ENCODE measurements at regions not wholly inside any gene's neighbourhood (a gene's known extent, or its start where the extent isn't known, plus 50 kb on each side); places are given as distances from the start of the nearest gene placed in this dataset.

DNA sequence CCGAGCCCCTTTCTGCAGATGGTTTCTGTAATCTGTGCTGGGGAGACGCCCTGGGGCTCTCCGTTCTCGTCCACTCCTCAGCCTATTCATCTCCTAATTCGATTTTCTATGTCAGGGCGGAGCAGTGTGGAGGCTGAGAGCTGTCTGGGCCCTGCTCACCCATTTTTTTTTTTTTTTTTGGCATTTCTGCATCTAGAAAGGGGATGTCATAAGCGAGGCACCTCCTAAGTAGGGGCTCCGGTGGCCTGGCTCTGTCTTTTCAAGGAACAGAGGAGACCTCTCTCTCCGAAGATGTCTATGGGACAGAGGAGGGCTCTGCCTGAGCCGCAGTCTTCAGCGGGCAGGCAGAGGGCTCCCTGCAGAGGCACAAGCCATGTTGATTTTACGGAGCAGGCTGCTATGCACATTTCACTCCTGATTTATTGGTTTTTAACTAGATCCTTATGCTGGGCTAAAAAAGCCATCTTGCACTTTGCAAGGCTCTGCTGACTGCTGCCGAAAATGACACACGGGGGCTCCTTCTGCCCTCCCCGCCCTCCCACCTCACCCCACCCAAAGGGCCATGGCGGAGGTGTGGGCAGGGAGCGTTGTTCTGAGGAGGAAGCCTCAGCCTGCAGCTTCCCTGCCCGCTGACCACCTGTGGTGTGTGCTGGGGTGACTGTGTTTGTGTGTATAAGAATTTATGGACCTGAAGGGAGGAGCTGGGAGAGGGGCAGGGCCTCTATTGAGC, 71.0 kb downstream of the FOXD2 start:
- no peaks in the 10 kb centered on the region for H4K20me1 ChIP-seq (ENCODE audit: control insufficient read depth, insufficient read depth, insufficient read length)
- H2AFZ ChIP-seq (ENCODE audit: low read length), result no peak overlapping the region
- Mint-ChIP-seq H3K27me3 (ENCODE audit: low read depth) (peaks cover 97% of the 10 kb centered on the region), H3K36me3 (ENCODE audit: insufficient read depth in 1 of 3, low read depth in 3 of 3) (no peaks in the 10 kb centered on the region; a peak in 1 of 7 replicates), H3K4me3 (peak overlapping the region; percentile 59 to 81), H3K9me3 (peaks cover under 1 to 8% of the 10 kb centered on the region in 2 experiments; a peak in 4 of 5 replicates), H3K27ac (no peak overlapping the region), H3K4me1 (peaks cover 8 to 10% of the 10 kb centered on the region in 2 experiments)
- peak overlapping the region; percentile 77 for H3K4me2 ChIP-seq (ENCODE audit: insufficient read depth, insufficient read length, low read length)
- peaks cover 11% of the 10 kb centered on the region for H3K23me2 ChIP-seq (ENCODE audit: insufficient read length, low read depth, low read length, poor library complexity, severe bottlenecking)
- no peak overlapping the region for H3K14ac ChIP-seq (ENCODE audit: insufficient read depth, low read length)
- no peaks in the 10 kb centered on the region for H3K79me1 ChIP-seq (ENCODE audit: insufficient read depth, low read depth, low read length, poor library complexity, severe bottlenecking)
- H3T11ph ChIP-seq (ENCODE audit: low read length), result no peak overlapping the region
- H2BK15ac ChIP-seq (ENCODE audit: low read depth, low read length), result no peak overlapping the region
- H2BK20ac ChIP-seq (ENCODE audit: low read depth, low read length, poor library complexity, severe bottlenecking), result no peak overlapping the region
- peaks cover 31% of the 10 kb centered on the region for H3K27me3 ChIP-seq (ENCODE audit: insufficient read depth, low read length)
- H2BK12ac ChIP-seq (ENCODE audit: insufficient read length, low read depth, low read length), result no peak overlapping the region
- H3K23ac ChIP-seq (ENCODE audit: insufficient read length, low read depth, low read length), result no peak overlapping the region
- no peak overlapping the region for H2BK120ac ChIP-seq (ENCODE audit: low read depth, low read length, poor library complexity, severe bottlenecking)
- TF ChIP-seq, protein P1, sequence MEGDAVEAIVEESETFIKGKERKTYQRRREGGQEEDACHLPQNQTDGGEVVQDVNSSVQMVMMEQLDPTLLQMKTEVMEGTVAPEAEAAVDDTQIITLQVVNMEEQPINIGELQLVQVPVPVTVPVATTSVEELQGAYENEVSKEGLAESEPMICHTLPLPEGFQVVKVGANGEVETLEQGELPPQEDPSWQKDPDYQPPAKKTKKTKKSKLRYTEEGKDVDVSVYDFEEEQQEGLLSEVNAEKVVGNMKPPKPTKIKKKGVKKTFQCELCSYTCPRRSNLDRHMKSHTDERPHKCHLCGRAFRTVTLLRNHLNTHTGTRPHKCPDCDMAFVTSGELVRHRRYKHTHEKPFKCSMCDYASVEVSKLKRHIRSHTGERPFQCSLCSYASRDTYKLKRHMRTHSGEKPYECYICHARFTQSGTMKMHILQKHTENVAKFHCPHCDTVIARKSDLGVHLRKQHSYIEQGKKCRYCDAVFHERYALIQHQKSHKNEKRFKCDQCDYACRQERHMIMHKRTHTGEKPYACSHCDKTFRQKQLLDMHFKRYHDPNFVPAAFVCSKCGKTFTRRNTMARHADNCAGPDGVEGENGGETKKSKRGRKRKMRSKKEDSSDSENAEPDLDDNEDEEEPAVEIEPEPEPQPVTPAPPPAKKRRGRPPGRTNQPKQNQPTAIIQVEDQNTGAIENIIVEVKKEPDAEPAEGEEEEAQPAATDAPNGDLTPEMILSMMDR (conservative IDR thresholded peaks at IDR 0.05), result no peak
- no peak overlapping the region for H4K5ac ChIP-seq (ENCODE audit: insufficient read length, low read depth, low read length)
- H3K9ac ChIP-seq (ENCODE audit: extremely low read depth, insufficient read length, low read length), result no peak overlapping the region
- H2AK5ac ChIP-seq (ENCODE audit: insufficient read length, low read length), result no peak overlapping the region
- H3K4ac ChIP-seq (ENCODE audit: low read depth, low read length), result no peak overlapping the region
- no peak for DNase-seq
- no peak overlapping the region for H4K91ac ChIP-seq (ENCODE audit: insufficient read length, low read depth, low read length)
- WGBS (ENCODE audit: extremely low coverage, insufficient read length, low lambda C conversion rate), result no CpG with 5 or more reads among the region's 18 CpGs
- no peaks in the 10 kb centered on the region for H3K79me2 ChIP-seq (ENCODE audit: insufficient read depth, low read length)
- H2BK5ac ChIP-seq (ENCODE audit: insufficient read length, low read length), result no peak overlapping the region
- no peak overlapping the region for H3K27ac ChIP-seq (ENCODE audit: insufficient read length, low read depth, low read length)
- no peak overlapping the region for H3K56ac ChIP-seq (ENCODE audit: insufficient read length, low read depth, low read length)
- no peaks in the 10 kb centered on the region for H3K9me3 ChIP-seq (ENCODE audit: control insufficient read depth, low read depth, low read length)
- no peak overlapping the region for H4K8ac ChIP-seq (replicated peaks; ENCODE audit: insufficient read length, low read depth, low read length)
- no peak overlapping the region for H3K18ac ChIP-seq (ENCODE audit: insufficient read length, low read depth, low read length)
- no peaks in the 10 kb centered on the region for H3K4me1 ChIP-seq (ENCODE audit: insufficient read depth, low read length)

Measured in H9 (cell line).